CD1c-positive myeloid dendritic cell (primary cell): ENCODE measurements at regions not wholly inside any gene's neighbourhood (a gene's known extent, or its start where the extent isn't known, plus 50 kb on each side); places are given as distances from the start of the nearest gene placed in this dataset.

Experiments used
- DNase-seq: peaks from one replicate; pipeline ENCODE4 v3.0.0-alpha.2; 2016; ENCODE audit errors: extremely low spot score

- no peak for DNase-seq
These were observed 367.9 kb upstream of the SGCD start for GRCh38 chr5:155959082-155959481.

DNA sequence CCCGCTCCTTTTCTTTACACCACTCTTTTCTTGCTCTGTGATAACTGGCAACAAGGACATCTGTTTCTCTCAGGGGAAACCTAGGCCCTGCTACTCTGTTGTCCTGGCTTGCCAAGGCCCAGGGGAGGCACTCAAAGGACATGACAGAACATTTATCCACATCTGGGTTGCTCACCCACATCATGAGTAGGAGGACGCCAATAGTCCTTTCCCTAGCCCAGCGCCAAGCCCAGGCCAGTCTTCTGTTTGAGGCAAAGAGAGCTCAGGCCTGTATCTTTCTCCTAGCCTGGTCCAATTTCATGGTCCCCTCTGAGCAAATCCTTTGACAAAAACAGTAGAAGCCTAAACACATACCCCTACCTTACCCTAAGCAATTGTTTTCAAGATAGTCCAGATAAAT, 366.8 kb upstream of the SGCD start:
- no peak for DNase-seq

GRCh38 chr5:155969537-155969936, 357.4 kb upstream of the SGCD start:
- DNase-seq, result no peak

- DNase-seq, result no peak
These were observed 352.6 kb upstream of the SGCD start for GRCh38 chr5:155974369-155974768.

GRCh38 chr5:155978850-155979249, 348.1 kb upstream of the SGCD start:
- no peak for DNase-seq

- DNase-seq, result no peak
These were observed 344.6 kb upstream of the SGCD start for GRCh38 chr5:155982354-155982753.

- DNase-seq, result no peak
These were observed 343.0 kb upstream of the SGCD start for GRCh38 chr5:155983954-155984353.

- no peak for DNase-seq
These were observed 339.6 kb upstream of the SGCD start for GRCh38 chr5:155987265-155987810.

DNA sequence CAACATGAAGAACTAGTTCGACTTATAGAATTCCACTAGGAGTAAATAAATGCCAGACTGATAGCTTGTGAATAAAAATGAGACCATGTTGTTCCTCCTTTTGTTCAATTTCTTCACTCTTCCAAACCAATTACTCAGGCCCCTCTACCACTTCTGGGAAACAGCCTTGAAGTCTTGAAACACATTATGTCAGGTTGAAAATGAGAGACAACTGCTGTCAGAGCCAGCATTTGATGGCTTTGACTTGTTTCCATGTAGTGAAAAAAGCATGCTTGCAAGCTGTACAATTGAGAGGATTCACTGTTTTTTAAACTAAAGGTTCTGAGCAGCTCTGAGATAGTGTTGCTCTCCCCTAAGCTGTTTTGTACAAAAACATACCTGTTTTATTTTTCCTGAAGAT, 337.1 kb upstream of the SGCD start:
- no peak for DNase-seq

GRCh38 chr5:155996123-155996522, 330.8 kb upstream of the SGCD start:
- DNase-seq, result no peak

- DNase-seq, result no peak
These were observed 328.7 kb upstream of the SGCD start for GRCh38 chr5:155998257-155998656.

GRCh38 chr5:156000115-156000514, 326.8 kb upstream of the SGCD start:
- no peak for DNase-seq

DNA sequence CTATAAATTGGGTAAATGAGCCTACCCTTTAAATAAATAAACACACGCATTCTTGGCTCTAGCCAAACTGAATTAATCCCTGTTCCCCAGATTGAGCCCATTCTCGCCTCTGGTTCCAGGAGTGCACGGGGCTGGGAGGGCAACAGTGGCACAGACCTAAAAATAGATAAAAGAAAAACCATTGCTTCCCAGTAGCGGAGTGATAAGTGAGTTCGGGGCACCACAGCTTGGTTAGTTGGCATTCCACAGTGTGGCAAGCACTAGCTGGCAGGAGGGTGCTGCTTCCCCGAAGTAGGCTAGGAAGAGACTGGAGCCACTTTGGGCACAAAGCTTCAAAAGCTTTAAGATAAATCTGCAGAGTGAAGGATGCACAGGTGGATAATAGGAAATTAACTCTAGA, 322.2 kb upstream of the SGCD start:
- DNase-seq, result no peak

DNA sequence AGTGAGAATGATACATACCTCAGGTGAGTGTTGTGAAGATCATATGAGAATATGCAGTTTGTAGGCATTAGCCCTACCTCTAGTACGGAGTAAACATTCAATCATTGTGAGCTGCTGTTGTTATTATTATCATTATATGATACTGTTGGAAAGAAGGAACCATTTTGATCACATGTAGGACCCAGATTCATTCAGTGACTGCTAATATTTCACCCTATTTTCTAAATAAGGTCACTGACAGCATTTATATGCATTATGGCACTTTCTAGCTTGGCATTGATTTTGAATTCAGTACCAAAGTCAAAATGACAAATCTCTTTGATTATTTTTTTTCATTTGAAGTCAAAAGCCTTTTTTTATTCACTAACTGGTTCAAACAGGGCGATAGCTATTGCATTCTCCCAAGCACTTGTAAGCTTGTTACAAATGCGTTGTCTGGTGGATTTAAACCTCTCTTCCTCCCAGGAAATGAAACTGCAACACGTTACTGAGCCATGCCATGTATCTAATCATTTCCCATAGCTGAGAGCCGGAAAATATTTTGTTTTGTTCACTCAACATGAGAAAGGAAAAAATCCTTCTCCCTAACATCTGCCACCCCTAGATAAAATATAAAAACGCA, 320.8 kb upstream of the SGCD start:
- no peak for DNase-seq

- DNase-seq, result no peak
These were observed 318.1 kb upstream of the SGCD start for GRCh38 chr5:156008844-156009243.

GRCh38 chr5:156009583-156009982, 317.4 kb upstream of the SGCD start:
- no peak for DNase-seq

- DNase-seq, result no peak
These were observed 311.8 kb upstream of the SGCD start for GRCh38 chr5:156015137-156015536.

GRCh38 chr5:156019130-156019529, 307.8 kb upstream of the SGCD start:
- no peak for DNase-seq

- DNase-seq, result no peak
These were observed 307.3 kb upstream of the SGCD start for GRCh38 chr5:156019571-156020180.

DNA sequence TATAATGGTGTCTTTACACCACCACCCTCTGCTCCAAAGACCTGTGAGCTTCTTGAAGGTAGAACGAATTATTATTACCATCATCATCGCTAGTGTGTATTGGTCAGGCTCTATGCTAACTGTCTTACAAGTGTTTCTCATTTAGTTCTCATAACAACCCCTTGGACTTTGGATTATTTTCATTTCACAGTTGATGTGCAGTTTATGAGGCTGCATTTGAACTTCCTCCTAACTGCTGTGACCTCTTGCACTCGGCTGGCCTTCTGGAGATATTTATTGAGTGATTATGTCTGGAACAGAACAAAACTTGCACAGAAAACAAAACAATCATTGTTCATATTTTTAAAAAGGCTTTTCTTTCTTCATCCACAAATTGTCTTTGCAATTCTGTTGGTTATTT, 306.3 kb upstream of the SGCD start:
- no peak for DNase-seq

- no peak for DNase-seq
These were observed 305.1 kb upstream of the SGCD start for GRCh38 chr5:156021866-156022265.

DNA sequence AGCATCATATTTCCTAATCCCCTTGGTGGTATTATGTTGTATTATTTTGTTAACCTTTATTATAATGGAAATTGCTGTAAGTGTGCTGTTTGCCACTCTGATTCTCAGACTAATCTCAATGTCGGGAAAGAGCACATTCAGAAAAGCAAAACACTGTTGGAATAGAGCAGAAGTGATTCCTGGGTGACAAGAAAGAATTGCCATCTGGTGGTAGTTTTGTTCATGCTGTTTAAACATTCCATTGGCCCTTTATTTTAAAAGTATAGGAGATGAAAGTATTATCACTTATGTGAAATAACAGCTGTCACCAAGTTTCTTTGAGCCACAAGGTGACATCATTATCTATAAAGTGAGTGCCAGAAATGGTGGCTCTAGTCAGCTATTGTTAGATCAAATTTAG, 301.3 kb upstream of the SGCD start:
- DNase-seq, result no peak

GRCh38 chr5:156031181-156031580, 295.8 kb upstream of the SGCD start:
- no peak for DNase-seq

- no peak for DNase-seq
These were observed 290.3 kb upstream of the SGCD start for GRCh38 chr5:156036640-156037039.
